Activated T-cell treated with anti-CD3 and anti-CD28 coated beads for 24 hours (primary cell): ENCODE measurements at regions not wholly inside any gene's neighbourhood (a gene's known extent, or its start where the extent isn't known, plus 50 kb on each side); places are given as distances from the start of the nearest gene placed in this dataset.
"Not testable (repeated sequence)": the region's sequence is repeated elsewhere in the genome, so short reads cannot be mapped to it uniquely, and the experiment has no call there.

Experiments used
- DNase-seq: peaks from one replicate; pipeline ENCODE4 v3.0.0-alpha.2; 2020; ENCODE audit warnings: low read depth

GRCh38 chr3:94412936-94413335, 350.1 kb downstream of the NSUN3 start:
- DNase-seq = not testable (repeated sequence)

GRCh38 chr3:94413336-94414108, 350.7 kb downstream of the NSUN3 start:
- no peak for DNase-seq

- no peak for DNase-seq
These were observed 351.6 kb downstream of the NSUN3 start for GRCh38 chr3:94414418-94414817.

- no peak for DNase-seq
These were observed 353.9 kb downstream of the NSUN3 start for GRCh38 chr3:94416768-94417167.

GRCh38 chr3:94417963-94418455, 355.1 kb downstream of the NSUN3 start:
- no peak for DNase-seq

GRCh38 chr3:94420931-94421330, 358.1 kb downstream of the NSUN3 start:
- DNase-seq = no peak

GRCh38 chr3:94423578-94423977, 360.7 kb downstream of the NSUN3 start:
- DNase-seq = no peak

GRCh38 chr3:94429517-94429916, 366.7 kb downstream of the NSUN3 start:
- DNase-seq = no peak

GRCh38 chr3:94431876-94432570, 369.2 kb downstream of the NSUN3 start:
- DNase-seq = no peak

- no peak for DNase-seq
These were observed 370.9 kb downstream of the NSUN3 start for GRCh38 chr3:94433811-94434210.

- DNase-seq = no peak
These were observed 378.1 kb downstream of the NSUN3 start for GRCh38 chr3:94440767-94441493.

GRCh38 chr3:94441494-94441847, 378.6 kb downstream of the NSUN3 start:
- DNase-seq = no peak

- DNase-seq = no peak
These were observed 391.0 kb downstream of the NSUN3 start for GRCh38 chr3:94453864-94454263.

GRCh38 chr3:94459167-94459566, 396.3 kb downstream of the NSUN3 start:
- DNase-seq = no peak

GRCh38 chr3:94460931-94461330, 398.1 kb downstream of the NSUN3 start:
- DNase-seq = no peak

- no peak for DNase-seq
These were observed 400.1 kb downstream of the NSUN3 start for GRCh38 chr3:94462931-94463330.

- DNase-seq = no peak
These were observed 409.6 kb downstream of the NSUN3 start for GRCh38 chr3:94472511-94472910.

GRCh38 chr3:94481226-94481898, 418.5 kb downstream of the NSUN3 start:
- no peak for DNase-seq

GRCh38 chr3:94482686-94483085, 419.8 kb downstream of the NSUN3 start:
- DNase-seq = no peak

- no peak for DNase-seq
These were observed 420.5 kb downstream of the NSUN3 start for GRCh38 chr3:94483403-94483802.

GRCh38 chr3:94494992-94495391, 432.1 kb downstream of the NSUN3 start:
- DNase-seq = no peak

- DNase-seq = no peak
These were observed 437.3 kb downstream of the NSUN3 start for GRCh38 chr3:94500146-94500545.
